LNCAP (cell line): ENCODE measurements at regions not wholly inside any gene's neighbourhood (a gene's known extent, or its start where the extent isn't known, plus 50 kb on each side); places are given as distances from the start of the nearest gene placed in this dataset.

Experiments
- TF ChIP-seq, protein P1 (sequence below): fragments of 450-650 bp; IDR thresholded peaks from 2 replicates; pipeline ENCODE4 v1.5.1; 2017; ENCODE audit warnings: mild to moderate bottlenecking

DNA sequence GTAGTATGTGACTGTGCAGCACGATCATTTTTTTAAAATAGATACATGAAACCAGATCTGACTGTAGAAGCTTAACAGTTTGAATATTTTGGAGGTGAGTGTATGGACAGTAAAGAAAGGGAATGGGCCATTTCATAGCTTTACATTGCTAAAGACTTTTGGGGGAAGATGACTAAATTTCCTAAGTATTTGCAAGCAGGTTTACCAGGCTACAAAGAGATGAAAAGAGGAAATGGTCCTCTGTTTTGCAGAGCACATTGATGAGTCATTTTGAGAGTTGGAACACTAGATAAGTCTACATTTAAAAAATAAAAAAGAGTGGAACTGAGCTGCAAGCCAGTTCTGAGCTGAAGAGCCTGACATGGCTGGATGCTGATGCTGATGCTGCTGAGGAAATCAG, 115.7 kb upstream of the LRATD1 start:
- TF ChIP-seq, protein P1, sequence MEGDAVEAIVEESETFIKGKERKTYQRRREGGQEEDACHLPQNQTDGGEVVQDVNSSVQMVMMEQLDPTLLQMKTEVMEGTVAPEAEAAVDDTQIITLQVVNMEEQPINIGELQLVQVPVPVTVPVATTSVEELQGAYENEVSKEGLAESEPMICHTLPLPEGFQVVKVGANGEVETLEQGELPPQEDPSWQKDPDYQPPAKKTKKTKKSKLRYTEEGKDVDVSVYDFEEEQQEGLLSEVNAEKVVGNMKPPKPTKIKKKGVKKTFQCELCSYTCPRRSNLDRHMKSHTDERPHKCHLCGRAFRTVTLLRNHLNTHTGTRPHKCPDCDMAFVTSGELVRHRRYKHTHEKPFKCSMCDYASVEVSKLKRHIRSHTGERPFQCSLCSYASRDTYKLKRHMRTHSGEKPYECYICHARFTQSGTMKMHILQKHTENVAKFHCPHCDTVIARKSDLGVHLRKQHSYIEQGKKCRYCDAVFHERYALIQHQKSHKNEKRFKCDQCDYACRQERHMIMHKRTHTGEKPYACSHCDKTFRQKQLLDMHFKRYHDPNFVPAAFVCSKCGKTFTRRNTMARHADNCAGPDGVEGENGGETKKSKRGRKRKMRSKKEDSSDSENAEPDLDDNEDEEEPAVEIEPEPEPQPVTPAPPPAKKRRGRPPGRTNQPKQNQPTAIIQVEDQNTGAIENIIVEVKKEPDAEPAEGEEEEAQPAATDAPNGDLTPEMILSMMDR = no peak

DNA sequence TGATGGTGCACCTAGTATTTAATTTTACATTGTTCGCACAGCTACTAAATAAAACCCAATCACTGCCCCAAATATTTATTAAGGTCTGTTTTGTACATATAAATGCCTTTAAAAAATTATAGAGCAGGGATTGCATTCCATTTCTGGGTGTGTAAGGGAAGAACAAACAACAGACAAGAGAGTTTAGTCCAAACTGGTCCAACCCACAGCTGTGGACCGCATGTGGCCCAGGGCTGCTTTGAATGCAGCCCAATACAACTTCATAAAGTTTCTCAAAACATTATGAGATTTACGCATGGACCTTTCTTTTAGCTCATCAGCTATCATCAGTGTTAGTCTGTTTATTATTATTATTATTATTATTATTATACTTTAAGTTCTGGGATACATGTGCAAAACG, 114.8 kb upstream of the LRATD1 start:
- TF ChIP-seq, protein P1 = no peak

DNA sequence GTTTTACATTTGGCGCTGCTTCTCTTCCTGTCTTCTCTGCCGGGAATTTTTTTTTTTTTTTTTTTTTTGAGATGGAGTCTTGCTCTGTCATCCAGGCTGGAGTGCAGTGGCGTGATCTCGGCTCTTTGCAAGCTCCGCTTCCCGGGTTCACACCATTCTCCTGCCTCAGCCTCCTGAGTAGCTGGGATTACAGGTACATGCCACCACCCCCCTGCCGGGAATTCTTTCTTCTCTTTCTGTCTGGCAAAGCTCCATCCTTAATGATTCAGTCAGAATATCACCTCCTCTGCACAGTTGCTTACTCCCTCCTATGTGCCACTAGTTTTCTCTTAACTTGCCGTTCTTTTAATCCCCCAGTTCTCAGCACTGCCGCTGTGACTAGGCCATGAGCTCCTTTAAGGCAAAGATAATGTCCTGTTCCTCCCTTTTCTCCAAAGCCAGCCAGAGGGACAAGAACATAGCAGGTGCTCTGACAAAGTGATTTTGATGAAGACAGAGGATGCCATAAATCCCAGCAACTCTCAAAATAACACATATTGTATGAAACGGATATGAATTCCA, 112.1 kb upstream of the LRATD1 start:
- TF ChIP-seq, protein P1 = no peak

DNA sequence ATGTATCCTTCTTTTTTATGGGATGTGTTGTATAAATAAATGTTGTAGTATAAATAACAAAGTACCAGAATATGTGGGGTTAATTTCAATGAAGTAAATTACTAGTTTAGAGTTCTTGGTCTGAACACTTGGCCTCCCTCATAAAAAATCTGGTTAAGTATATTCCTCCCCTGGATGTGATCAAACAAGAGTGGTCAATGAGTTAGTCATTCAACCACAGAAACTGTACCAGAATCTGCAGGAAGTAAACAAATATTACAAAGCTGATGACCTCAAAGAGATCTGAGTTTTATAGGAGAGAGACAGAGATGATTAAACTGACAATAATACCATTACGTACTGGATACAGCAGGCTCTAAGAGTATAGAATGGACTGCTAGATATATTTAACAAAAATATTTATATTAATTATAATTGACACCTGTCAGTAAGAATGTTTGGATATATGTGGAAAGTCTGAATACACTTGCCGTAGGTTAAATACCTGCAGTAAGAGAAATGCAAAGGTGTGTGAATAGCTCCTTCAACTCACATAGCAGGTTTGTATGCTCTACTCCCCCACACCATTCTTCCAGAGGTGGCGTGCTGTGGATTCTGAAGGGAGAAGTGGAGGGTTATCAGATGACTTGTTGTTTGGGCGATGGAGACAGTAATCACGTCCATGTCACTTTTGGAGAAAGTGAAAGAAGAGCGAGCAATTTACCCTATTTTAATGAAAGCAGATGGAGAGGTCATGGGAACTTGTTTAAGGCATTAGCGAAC, 108.3 kb upstream of the LRATD1 start:
- TF ChIP-seq, protein P1 = no peak

DNA sequence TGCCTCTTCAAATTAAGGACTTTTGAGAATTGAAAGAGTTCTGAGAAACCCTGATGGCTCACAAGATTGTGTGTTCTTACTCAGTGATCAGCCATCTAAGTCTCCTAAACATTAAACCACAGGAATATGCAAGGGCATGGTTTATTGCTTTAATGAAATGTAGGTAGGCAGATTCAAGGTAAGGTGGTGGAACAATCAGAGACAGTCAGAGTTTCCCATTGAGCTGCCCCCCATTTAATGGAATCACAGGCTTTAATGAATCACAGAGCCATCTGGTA, 107.8 kb upstream of the LRATD1 start:
- TF ChIP-seq, protein P1 = no peak

DNA sequence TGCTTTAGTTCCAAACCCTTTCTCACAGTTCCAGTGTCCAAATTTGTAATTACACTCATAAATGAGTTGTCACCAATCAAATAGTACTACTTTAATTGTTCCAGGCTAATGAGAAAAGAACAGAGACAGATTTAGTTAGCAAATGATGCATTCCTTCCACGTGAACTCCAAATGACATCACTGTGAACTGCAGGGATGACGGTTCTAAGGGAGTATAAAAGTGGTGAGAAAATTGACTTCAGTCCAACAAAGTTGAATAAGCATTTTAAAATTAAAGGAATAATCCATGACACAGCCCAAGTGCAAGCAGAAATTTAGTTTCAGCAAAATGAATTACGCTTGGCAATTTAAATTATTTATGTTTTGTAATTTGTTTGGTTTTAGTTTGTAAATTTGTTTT, 102.0 kb upstream of the LRATD1 start:
- TF ChIP-seq, protein P1 = no peak

DNA sequence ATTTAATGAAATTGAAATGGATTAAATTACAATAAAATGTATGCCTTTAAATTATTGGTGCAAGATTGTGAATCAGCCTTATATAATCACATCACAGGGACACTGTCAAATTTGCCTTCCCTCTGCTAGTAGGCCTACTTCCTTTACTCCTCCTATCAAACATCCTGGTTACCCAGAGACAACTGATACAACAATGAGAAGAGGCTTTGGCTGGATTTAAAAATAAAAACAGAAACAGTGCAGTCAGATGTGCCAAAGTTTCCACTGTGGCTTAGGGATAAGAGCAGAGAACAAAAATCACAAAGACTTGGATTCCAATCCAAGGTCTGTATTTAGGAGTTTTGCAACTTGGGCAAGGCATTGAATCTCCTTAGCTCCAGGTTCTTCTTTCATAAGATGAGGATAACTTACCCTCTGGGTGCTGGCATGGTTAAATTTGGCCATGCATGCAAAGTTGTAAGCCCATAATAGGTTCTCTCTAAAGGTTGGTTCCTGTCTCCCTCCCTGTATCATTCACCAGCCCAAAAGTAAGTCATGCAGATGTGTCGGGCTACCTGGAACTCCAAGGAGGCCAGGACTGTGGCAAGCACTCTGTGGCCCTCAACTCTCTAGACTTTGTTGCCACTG, 99.3 kb upstream of the LRATD1 start:
- TF ChIP-seq, protein P1 = no peak
